ENCODE measurements at regions not wholly inside any gene's neighbourhood (a gene's known extent, or its start where the extent isn't known, plus 50 kb on each side); places are given as distances from the start of the nearest gene placed in this dataset.

- no peak for TF ChIP-seq CTCF (IDR thresholded peaks at IDR 0.05)
- no peak for TF ChIP-seq POLR2A (IDR thresholded peaks at IDR 0.05)
Observed at GRCh38 chr12:107552263-107552662, 133.3 kb upstream of the PWP1 start.

Data from testis (tissue), 2 donors.